IPS-NIHi7 (cell line): ENCODE measurements at regions not wholly inside any gene's neighbourhood (a gene's known extent, or its start where the extent isn't known, plus 50 kb on each side); places are given as distances from the start of the nearest gene placed in this dataset.
"Not testable (repeated sequence)": the region's sequence is repeated elsewhere in the genome, so short reads cannot be mapped to it uniquely, and the experiment has no call there.

Source experiments
- DNase-seq: peaks from one replicate; pipeline ENCODE4 v3.0.0; 2012; ENCODE audit warnings: mixed read lengths; ENCODE audit errors: extremely low spot score

DNA sequence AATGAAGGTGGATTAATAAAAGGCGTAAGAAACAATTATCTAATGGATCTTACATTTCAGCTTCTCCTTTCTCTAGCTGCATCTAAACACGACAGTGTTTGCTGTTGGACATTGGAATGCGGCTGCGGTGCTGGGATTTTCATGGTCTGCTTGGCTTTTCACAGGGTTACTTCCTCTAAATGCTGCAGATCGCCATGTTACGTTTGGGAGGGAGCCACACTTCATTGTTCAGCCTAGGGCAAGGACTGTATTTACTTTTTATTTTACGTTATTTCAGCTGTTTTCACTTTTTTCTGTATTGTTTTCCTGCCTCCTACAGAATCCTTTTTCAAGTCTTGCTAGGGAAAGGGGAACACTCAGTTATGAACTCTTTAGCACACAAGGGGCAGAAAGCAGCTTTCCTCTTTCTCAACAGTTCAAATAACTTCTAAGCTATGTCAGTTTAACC lies 97.9 kb upstream of the MTHFD1L start:
- DNase-seq: no peak

DNA sequence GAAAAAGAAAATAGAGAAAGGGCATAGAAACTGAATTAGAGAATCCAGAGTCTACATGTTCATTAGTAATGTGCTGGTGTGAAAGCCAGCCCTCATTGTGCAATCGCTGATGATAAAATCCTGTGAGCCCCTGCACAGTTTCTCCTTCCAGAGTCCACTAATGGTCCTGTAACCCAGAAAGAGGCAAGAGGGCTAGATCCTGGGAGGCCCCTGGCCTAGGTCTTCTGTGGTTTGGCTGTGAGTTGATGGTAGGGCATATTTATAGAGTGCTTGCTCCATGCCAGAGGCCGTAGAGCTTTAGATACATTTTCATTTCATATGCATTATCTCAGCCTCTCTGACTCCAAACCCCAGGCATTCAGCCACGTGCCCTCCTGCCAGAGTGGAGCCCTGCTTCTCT lies 94.9 kb upstream of the MTHFD1L start:
- no peak for DNase-seq

DNA sequence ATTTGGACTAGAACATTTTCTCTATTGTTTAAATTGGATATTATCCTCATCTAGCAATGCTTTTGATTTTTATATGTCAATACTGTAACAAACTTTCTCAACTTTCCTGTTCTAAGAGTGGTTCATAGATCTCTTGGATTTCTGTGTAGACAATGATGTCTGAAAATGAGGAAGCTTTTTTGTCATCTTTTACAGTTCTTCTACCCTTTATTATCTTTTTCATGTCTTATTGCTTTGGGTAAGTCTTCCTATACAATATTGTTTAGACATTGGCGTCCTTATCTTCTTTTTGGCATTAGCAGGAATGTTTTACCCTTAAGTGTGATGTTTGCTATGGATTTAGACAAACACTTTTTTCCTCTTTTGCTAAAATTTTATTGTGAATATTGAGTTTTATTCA lies 91.5 kb upstream of the MTHFD1L start:
- no peak for DNase-seq

DNA sequence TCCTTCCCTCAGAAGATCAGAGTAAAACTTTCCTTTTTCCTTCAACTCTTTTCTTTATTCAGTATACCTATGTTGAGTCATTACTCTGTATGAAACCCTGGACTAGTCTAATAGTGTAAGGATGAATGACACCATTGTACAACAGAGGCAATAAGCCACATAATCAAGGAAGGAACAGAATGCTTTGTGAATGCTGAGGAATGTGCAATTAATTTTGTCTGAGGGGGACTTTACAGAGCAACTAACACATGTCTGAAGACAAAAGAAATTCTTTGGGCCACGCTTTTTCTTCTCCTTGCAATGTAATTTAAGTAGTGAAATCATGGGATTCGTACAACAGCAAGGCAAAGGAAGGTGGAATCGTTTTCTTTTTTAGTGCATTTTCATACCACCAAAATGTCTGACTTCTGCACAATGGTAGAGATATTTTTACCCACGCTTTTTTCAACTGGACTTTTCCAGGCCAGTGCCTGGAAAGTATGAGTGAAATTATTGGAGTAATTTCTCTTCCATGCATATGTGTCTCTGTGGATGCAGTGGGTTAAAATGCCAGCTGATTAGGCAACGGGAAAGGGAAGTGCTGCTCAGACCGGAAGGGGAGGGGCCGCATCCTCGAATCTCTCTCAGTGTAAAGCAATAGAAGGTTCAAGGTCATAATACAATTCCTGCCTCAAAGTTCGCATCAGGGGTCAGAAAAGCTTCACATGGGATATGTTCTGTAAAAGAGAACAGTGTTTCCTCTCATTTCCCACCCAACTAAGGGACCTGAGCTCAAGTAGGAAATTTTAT lies 89.9 kb upstream of the MTHFD1L start:
- DNase-seq: no peak

DNA sequence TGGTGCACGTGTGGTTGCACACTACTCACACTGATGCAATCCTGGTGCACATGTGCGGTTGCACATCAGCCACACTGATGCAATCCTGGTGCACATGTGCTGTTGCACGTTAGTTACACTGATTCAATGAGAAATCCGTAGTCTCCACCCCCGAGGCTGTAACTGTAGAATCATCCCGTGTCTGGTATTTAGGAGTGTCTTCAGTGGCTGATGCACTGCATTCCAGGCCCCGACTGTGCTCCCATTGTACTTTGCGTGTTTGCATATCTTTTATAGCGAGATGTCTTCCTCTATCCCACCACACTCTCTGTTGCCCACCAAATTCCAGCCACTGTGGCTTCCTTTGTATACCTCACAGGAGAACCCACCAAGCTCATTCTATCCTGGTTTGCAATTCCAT lies 87.8 kb upstream of the MTHFD1L start:
- DNase-seq: no peak

DNA sequence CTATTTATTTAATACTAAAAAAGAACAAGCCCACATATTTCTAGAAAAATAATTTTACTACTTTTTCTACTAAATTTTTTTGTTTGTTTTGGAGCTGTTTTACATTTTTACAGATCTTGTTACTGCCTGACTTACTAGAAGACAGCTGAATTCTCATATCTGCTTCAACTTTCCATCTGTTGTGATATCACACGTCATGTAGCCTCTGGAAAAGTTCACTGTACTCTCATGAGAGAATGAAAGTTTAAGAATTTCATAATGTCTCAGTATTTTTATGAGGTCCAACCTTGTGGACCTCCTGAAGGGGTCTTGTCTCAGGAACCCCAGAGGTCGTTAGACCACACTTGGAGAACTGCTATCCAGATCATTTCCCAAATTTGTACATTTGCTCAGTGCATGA lies 81.7 kb upstream of the MTHFD1L start:
- DNase-seq: no peak

DNA sequence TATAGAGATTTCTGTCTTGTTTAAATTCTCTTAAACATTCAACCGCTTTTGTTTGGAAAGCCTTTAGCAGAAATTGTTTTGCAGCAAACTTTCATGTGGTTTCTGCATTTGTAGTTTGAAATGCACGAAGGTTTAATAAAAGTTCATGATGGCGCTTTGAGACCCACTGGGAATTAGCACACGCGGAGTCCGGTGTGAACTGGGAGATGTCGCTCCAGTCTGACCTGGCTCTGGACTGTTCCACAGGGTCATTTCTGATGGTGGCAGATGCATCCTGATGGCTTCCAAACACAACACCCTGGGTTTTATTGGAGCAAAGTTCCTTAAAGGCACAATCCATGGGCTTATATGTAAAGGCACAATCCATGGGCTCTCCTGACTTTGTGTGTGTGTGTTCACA lies 78.1 kb upstream of the MTHFD1L start:
- no peak for DNase-seq

DNA sequence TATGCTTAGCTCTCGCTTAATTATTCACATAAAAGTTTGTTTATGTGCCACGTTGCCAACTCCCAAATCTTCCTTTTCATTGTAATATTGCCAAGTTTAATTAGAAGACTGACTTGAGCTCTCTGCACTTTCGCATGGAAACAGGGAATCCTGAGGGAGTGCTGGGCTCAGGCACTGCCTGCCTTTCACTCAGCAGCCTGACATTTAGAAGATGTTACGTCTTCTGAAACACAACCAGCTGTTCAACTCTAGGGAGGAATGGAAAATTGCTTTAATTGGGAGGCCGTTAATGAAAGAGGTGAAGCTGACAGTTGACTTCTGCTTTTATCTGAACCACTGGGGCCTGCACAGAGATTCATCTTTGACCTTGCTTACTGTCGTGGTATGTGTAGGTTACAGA lies 77.4 kb upstream of the MTHFD1L start:
- DNase-seq: no peak

DNA sequence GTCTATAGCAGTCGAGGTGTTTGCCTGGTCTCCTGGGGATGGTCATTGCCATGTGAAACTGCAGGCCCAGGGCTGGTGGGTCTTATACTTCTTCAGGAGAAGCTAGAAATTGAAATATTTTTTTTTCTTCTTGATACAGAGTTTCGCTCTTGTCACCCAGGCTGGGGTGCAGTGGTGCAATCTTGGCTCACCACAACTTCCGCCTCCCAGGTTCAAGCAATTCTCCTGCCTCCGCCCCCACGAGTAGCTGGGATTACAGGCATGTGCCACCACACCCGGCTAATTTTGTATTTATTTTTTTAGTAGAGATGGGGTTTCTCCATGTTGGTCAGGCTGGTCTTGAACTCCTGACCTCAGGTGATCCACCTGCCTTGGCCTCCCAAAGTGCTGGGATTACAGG lies 75.6 kb upstream of the MTHFD1L start:
- DNase-seq: not testable (repeated sequence)

DNA sequence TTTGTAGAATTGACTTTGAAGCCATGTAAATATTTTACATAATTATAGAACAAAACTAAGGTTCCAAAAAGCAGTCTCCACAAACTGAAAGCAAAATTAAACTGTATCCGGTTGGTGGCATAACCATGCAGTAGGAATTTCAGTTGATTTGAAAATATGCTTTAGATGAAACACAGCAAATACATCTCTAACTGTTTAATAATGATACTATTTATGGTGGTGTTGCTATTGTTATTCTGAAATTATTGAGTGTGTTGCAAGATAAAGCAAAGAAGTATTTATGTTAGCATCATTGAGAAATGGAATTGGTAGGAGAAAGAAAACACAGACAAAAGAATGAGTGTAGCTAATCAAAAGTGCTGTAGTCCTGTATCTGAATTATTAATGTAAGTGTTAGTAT lies 73.8 kb upstream of the MTHFD1L start:
- DNase-seq: no peak

DNA sequence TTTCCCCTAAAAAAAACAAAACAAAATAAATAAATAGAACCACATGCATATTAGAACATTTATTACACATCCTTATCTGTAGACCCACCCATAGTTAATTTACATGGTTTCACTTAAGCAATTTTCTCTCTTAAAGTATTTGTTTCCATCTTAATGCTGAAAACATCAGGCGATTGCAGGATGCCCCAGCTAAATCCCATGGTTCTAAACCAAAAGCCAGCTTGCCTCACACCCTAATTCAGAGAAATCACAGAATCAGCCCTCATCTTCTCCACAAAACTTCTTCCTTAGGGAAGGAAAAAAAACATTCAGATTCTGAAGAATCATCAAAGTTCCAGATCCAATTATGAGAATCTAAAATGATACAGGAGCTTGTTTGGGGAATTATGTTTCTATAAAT lies 67.6 kb upstream of the MTHFD1L start:
- DNase-seq: no peak

DNA sequence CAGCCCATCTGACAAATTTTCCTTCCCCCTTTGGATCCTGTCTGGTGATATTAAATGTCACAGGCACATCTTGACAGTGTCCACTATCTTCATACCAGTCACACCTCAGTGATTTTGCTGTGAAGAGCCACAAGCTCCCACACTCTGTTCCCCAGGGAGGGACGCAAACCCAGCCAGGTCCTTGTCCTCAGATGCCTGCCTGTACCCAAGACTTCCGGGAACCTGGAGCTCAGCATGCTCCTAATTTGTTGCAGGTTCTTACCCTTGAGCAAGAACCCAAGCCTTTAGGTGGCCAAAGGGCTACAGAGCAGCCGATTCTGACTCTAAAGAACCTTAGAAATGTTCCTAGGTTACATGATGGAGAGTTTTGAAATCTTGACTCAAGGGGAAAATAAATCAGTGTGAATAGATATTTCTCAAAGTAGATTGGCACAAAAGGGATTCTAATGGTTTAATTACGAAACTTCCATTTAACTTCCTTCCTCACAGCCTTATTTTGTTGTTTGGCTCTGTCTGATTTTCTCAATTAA lies 66.2 kb upstream of the MTHFD1L start:
- DNase-seq: no peak

DNA sequence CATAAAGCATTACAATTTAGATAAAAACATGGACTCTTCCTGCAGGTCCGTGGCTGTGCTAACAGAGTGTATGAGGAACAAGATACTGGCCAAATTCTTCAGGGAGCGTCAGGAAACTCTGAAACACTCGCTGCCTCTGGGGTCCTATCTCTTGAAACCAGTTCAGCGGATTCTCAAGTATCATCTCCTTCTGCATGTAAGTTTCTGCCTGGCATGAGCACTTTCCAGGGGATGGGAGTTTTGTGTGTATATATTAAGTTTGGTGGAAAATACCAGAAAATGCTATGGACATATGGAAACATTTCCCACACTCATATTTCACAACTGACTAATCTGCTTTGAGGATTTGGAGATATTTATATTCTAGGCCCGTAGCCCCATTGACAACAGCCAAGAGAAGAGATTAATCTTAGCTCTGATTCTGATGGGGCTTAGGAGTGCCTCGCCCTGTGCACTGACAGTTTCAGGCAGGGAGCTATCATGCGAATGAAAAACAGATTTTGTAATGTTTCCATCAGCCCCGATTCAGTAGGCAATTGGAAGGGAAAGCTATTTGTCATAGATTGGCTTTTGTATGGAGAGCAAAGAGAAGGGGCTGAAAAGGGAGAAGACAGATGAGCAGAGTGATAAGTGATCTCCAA lies 64.7 kb upstream of the MTHFD1L start:
- no peak for DNase-seq

DNA sequence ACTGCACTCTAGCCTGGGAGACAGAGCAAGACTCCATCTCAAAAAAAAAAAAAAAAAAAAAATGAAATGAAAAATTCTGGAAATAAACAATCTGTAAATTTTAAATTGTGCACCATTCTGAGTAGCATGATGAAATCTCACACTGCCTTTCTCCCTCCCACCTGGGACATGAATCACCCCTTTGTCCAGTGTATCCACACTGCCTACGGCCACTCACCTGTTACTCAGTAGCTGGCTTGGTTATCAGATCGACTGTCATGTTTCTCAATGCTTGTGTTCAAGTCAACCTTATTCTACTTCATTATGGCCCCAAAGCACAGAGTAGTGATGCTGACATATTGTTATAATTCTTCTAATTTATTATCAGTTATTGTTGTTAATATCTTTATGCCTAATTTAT lies 58.7 kb upstream of the MTHFD1L start:
- no peak for DNase-seq

DNA sequence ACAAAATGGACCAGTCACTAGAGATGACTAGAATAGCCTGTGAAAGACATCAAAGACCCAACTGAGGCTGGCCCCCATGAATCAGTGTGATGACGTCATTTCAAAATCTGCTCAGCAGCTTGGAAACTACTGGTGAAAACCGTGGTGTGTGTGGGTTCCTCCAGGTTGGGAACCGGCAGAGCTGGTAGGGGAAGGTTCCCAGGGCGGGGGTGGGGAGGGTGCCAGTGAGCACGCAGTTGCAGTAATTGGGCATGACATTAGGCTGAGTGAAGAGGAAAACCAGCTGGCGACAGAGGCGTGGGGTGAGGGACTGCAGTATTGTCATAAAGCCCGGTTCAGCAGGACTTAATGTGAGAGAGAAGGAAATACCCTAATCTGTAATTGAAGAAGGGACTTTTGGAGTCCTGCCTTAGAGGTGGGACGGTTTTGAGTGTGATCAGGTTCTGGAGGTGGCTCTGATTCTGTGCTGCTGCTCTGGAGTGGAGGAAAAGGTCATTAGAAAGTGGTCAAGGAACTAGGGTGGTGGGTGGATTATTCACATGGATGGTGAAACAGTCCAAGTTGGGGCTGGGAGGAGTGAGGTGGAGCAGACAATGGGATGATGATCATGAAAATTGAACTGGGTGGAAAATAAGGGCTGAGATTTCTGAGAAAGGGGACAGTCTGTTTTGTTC lies 52.0 kb upstream of the MTHFD1L start:
- no peak for DNase-seq

DNA sequence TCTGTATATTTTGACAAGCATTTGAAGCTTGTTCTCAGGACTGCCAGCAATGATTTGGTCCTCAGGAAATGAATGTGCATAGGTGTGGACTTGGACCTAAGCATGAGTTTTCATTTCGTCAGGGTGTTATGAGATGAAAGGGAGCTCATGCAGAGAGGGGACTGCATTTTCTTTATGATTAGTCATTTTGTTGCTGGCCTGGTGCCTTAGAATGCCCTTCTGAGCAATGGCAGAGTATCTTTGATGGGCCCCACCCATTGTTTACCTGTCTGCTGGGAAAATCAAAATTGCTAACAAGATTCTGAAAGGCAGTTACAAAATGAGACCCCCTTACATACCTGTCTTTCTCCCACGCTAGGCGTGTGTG lies 51.5 kb upstream of the MTHFD1L start:
- DNase-seq: no peak
